Smooth muscle cell (in vitro differentiated cells): ENCODE measurements at regions not wholly inside any gene's neighbourhood (a gene's known extent, or its start where the extent isn't known, plus 50 kb on each side); places are given as distances from the start of the nearest gene placed in this dataset.

Experiments used
- DNase-seq: peaks from one replicate; lab custom pipeline; 2025; ENCODE audit not compliant: unreplicated experiment; lab: John Stamatoyannopoulos, UW
- H2AFZ ChIP-seq: fragments of 200-600 bp; sonication (generic); 2 replicates; pipeline ENCODE4 v1.6.0; 2016; ENCODE audit warnings: antibody characterized with exemption, low read depth, mild to moderate bottlenecking
- H3F3A ChIP-seq: fragments of 200-600 bp; sonication (generic); 2 replicates; pipeline ENCODE4 v1.6.0; 2017; ENCODE audit warnings: antibody characterized with exemption, low read depth
- H3K27ac ChIP-seq: fragments of 200-600 bp; sonication (generic); 2 replicates; pipeline ENCODE4 v1.5.1; 2016; ENCODE audit warnings: low read depth, mild to moderate bottlenecking
- H3K27me3 ChIP-seq: fragments of 200-600 bp; sonication (generic); 2 replicates; pipeline ENCODE4 v1.6.1; 2016; ENCODE audit warnings: low read depth, mild to moderate bottlenecking
- H3K36me3 ChIP-seq: fragments of 200-600 bp; sonication (generic); 2 replicates; pipeline ENCODE4 v1.5.1; 2016; ENCODE audit warnings: low read depth
- H3K4me1 ChIP-seq: fragments of 200-600 bp; sonication (generic); 2 replicates; pipeline ENCODE4 v1.5.1; 2016; ENCODE audit warnings: low read depth
- H3K4me2 ChIP-seq: fragments of 200-600 bp; sonication (generic); 2 replicates; pipeline ENCODE4 v1.6.0; 2016; ENCODE audit warnings: mild to moderate bottlenecking
- H3K4me3 ChIP-seq: fragments of 200-600 bp; sonication (generic); 2 replicates; pipeline ENCODE4 v1.5.1; 2016; ENCODE audit warnings: mild to moderate bottlenecking
- H3K79me2 ChIP-seq: fragments of 200-600 bp; sonication (generic); 2 replicates; pipeline ENCODE4 v1.6.0; 2016; ENCODE audit warnings: low read depth, mild to moderate bottlenecking
- H3K9ac ChIP-seq: fragments of 200-600 bp; sonication (generic); 2 replicates; pipeline ENCODE4 v1.6.0; 2016; ENCODE audit warnings: low read depth
- H3K9me3 ChIP-seq: fragments of 200-600 bp; sonication (generic); replicated peaks from 2 replicates; pipeline ENCODE4 v1.5.1; 2016; ENCODE audit warnings: low read depth
- H4K20me1 ChIP-seq: fragments of 200-600 bp; sonication (generic); 2 replicates; pipeline ENCODE4 v1.6.0; 2016; ENCODE audit warnings: low read depth
- WGBS: methylation state at CpG from one replicate; pipeline ENCODE4 v1.1.7; 2016; ENCODE audit warnings: low lambda C conversion rate; 5-methylcytosine and 5-hydroxymethylcytosine counted together
- TF ChIP-seq, protein P1 (sequence below): fragments of 200-600 bp; sonication (generic); IDR thresholded peaks from 2 replicates; pipeline ENCODE4 v1.5.1; 2017; ENCODE audit warnings: borderline replicate concordance, mild to moderate bottlenecking, antibody characterized with exemption; ENCODE audit not compliant: insufficient read depth, poor library complexity, severe bottlenecking

DNA sequence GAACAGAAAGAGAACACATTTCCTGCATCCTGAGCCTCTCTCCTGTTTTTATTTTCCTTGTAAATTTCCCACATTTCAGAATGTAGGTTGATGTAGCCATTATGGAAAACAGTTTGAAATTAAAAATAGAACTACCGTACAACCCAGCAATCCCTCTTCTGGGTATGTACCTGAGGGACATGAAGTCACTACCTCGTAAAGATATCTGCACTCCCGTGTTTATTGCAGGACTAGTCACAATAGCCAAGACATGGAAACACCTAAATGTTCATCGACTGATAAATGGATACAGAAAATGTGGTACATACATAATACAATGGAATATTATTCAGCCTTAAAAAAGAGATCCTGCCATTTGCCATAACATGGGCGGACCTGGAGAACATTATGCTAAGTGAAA, 72.0 kb upstream of the JAG1 start:
- H3K9me3 ChIP-seq, result no peaks in the 10 kb centered on the region
- 91% methylated on average over 5 of the region's 5 CpGs for WGBS

DNA sequence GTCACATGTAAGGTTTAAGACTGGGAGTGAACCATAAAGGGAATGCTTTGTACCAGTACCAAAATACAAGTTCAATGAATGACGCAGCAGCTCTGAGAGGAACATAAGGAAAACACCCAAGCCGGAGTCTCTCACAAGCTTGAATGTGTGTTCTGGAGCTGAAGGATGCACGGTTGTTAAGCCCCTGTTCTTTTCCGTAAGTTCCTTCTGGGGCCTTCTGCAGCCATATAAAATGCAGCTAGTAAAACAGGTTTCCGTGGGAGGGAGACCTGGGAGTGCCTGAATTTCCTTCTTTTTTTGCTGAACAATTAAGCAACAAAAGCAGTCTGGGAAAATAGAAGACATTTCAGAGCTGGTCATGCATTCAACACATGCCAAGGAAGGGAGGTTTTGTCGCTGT, 73.2 kb upstream of the JAG1 start:
- H3K4me2 ChIP-seq, result peak overlapping the region; percentile 59
- H3K27ac ChIP-seq, result peak overlapping the region; percentile 12
- H3F3A ChIP-seq, result no peaks in the 10 kb centered on the region
- no peak overlapping the region for H3K9ac ChIP-seq
- DNase-seq, result no peak
- H3K9me3 ChIP-seq, result no peaks in the 10 kb centered on the region
- H3K4me3 ChIP-seq, result no peak overlapping the region
- TF ChIP-seq, protein P1, sequence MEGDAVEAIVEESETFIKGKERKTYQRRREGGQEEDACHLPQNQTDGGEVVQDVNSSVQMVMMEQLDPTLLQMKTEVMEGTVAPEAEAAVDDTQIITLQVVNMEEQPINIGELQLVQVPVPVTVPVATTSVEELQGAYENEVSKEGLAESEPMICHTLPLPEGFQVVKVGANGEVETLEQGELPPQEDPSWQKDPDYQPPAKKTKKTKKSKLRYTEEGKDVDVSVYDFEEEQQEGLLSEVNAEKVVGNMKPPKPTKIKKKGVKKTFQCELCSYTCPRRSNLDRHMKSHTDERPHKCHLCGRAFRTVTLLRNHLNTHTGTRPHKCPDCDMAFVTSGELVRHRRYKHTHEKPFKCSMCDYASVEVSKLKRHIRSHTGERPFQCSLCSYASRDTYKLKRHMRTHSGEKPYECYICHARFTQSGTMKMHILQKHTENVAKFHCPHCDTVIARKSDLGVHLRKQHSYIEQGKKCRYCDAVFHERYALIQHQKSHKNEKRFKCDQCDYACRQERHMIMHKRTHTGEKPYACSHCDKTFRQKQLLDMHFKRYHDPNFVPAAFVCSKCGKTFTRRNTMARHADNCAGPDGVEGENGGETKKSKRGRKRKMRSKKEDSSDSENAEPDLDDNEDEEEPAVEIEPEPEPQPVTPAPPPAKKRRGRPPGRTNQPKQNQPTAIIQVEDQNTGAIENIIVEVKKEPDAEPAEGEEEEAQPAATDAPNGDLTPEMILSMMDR, result no peak
- no peaks in the 10 kb centered on the region for H3K79me2 ChIP-seq
- no peaks in the 10 kb centered on the region for H3K36me3 ChIP-seq
- no peaks in the 10 kb centered on the region for H3K27me3 ChIP-seq
- 30% methylated on average over 6 of the region's 6 CpGs for WGBS
- peaks cover 16% of the 10 kb centered on the region for H3K4me1 ChIP-seq
- peak overlapping the region; percentile 90 for H2AFZ ChIP-seq
- H4K20me1 ChIP-seq, result no peaks in the 10 kb centered on the region

More for the DNA sequence above, 72.0 kb upstream of the JAG1 start:
- H3K4me1 ChIP-seq, result peaks cover 16% of the 10 kb centered on the region
- H4K20me1 ChIP-seq, result no peaks in the 10 kb centered on the region
- no peak for DNase-seq
- H3F3A ChIP-seq, result no peaks in the 10 kb centered on the region
- H3K4me3 ChIP-seq, result no peak overlapping the region
- H3K4me2 ChIP-seq, result no peak overlapping the region
- TF ChIP-seq, protein P1, result no peak
- no peak overlapping the region for H3K27ac ChIP-seq
- no peaks in the 10 kb centered on the region for H3K27me3 ChIP-seq
- H3K79me2 ChIP-seq, result no peaks in the 10 kb centered on the region
- no peaks in the 10 kb centered on the region for H3K36me3 ChIP-seq
- H2AFZ ChIP-seq, result no peak overlapping the region
- no peak overlapping the region for H3K9ac ChIP-seq

DNA sequence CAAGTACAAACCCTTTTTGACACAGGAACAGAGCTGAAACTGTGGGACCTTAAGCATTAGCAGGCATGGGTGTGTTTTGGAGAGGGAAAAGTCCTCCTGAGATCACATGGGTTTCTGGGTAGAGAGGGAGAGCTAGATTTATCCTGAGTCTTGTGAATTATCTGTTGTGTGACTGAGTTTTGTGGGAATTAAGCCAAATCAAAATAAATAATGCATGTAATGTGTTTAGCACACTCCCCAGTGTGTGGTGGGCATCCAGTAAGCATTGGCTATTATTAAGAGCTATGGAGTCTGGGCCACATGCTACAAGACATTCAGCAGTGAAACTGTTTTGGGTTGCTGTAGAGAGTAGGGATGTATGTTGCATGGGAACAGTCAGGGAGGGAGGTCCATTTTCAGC, 75.3 kb upstream of the JAG1 start:
- no peak overlapping the region for H2AFZ ChIP-seq
- H3K36me3 ChIP-seq, result no peaks in the 10 kb centered on the region
- no peaks in the 10 kb centered on the region for H4K20me1 ChIP-seq
- no peak for DNase-seq
- TF ChIP-seq, protein P1, result no peak
- H3K27ac ChIP-seq, result no peak overlapping the region
- H3K79me2 ChIP-seq, result no peaks in the 10 kb centered on the region
- no peak overlapping the region for H3K9ac ChIP-seq
- H3K4me3 ChIP-seq, result no peak overlapping the region
- H3K4me1 ChIP-seq, result peaks cover 16% of the 10 kb centered on the region
- H3K4me2 ChIP-seq, result no peak overlapping the region
- no peaks in the 10 kb centered on the region for H3K9me3 ChIP-seq
- H3F3A ChIP-seq, result no peaks in the 10 kb centered on the region
- no peaks in the 10 kb centered on the region for H3K27me3 ChIP-seq

DNA sequence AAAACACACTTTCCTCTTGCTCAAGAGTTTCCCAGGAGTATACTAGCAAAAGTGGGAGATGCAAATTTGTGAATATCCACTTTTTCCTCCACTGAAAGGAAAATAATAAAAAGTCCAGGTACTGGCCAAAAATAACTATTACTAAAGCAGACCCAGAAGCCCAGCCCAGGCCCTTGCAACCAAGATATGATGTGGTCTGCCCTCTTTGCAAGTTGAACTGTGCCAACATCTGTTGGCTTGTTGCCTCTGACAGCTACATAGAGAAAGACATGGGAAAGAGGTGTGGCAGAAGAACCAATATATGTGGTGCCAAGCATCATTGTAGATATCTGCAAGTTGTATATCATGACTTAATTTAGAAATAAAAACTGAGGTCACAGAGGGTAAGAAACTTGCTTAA, 78.4 kb upstream of the JAG1 start:
- Histone ChIP-seq H3K36me3 (no peaks in the 10 kb centered on the region), H3K27ac (no peak overlapping the region), H3K4me1 (peaks cover 6% of the 10 kb centered on the region), H3K9ac (no peak overlapping the region), H2AFZ (no peak overlapping the region), H3F3A (no peaks in the 10 kb centered on the region), H3K79me2 (no peaks in the 10 kb centered on the region), H3K4me2 (no peak overlapping the region), H4K20me1 (no peaks in the 10 kb centered on the region), H3K27me3 (no peaks in the 10 kb centered on the region), H3K4me3 (no peak overlapping the region), H3K9me3 (no peaks in the 10 kb centered on the region)
- no peak for DNase-seq
- TF ChIP-seq, protein P1, result no peak
